Suppressor macrophage treated with lipopolysaccharide for 1 hour (primary cell): ENCODE measurements at regions not wholly inside any gene's neighbourhood (a gene's known extent, or its start where the extent isn't known, plus 50 kb on each side); places are given as distances from the start of the nearest gene placed in this dataset.
A peak's percentile ranks its signal among the peaks of the same experiment; 100 is the strongest.

Experiments used
- DNase-seq, 3 donors: peaks; one replicate each; pipeline ENCODE4 v3.0.0-alpha.2; 2020 to 2022

- no peak for DNase-seq
These were observed 195.2 kb upstream of the C1QTNF7 start for GRCh38 chr4:15232366-15233263.

DNA sequence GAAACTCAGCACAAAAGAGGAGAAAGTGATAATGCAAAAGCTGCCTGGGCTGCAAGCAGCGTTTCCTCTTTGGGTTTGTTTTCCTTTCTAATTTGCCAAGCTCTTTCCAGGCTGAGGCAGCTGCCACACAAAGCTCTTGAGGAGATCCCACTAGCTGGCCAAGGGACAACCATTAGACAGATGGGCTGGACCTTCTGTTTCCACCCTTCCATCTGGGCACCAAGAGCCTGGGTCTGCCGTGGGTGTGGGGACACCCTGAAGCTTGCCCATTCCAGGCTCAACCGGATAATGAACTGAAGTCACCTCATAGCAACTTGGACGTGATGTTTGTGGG is 194.6 kb upstream of the C1QTNF7 start:
- peak; percentile 50 to 51 (median 50) for DNase-seq

- DNase-seq, result no peak
These were observed 194.2 kb upstream of the C1QTNF7 start for GRCh38 chr4:15233626-15234025.

- DNase-seq, result peak; percentile 74 to 89 (median 84)
These were observed 193.5 kb upstream of the C1QTNF7 start for GRCh38 chr4:15234116-15234855.

- DNase-seq, result peak; percentile 77 to 93 (median 81)
These were observed 193.0 kb upstream of the C1QTNF7 start for GRCh38 chr4:15234856-15235126.

GRCh38 chr4:15235135-15235534 is 192.7 kb upstream of the C1QTNF7 start:
- DNase-seq, result no peak

DNA sequence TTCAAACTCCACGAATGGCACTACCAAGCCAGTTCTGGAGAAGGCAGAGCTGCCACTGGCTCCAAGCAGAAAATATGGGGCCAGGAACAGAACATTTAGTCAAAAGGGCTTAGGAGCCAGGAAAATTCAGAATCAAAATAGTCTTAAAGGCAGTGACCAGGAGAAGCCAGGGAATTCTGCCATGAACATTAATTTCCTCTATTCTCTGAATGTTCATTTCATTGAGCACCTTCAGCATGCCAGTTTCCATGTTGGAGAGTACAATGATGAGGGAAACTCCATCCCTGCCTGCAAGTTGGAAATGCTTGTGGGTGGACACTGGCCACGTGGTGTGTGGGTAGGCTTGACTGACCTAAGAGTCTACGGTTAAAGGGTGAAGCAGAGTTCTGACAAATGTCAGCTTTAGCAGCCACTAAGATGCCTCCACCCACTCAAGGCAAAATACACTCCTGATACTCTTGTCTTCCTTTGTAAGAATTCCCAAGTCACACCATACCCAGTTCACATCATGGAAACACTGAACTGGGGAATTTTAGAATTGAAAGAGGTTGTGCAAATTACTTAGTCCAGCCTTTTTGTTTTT is 190.1 kb upstream of the C1QTNF7 start:
- DNase-seq, result peak; percentile 72 to 84 (median 83)

GRCh38 chr4:15238720-15239119 is 189.1 kb upstream of the C1QTNF7 start:
- peak; percentile 72 to 76 (median 76) for DNase-seq

GRCh38 chr4:15239866-15240265 is 188.0 kb upstream of the C1QTNF7 start:
- DNase-seq, result peak in 2 of 3 donors; percentile 25 to 34

GRCh38 chr4:15240764-15241163 is 187.1 kb upstream of the C1QTNF7 start:
- DNase-seq, result no peak

GRCh38 chr4:15242021-15242420 is 185.8 kb upstream of the C1QTNF7 start:
- DNase-seq, result peak; percentile 66 to 86 (median 68)

DNA sequence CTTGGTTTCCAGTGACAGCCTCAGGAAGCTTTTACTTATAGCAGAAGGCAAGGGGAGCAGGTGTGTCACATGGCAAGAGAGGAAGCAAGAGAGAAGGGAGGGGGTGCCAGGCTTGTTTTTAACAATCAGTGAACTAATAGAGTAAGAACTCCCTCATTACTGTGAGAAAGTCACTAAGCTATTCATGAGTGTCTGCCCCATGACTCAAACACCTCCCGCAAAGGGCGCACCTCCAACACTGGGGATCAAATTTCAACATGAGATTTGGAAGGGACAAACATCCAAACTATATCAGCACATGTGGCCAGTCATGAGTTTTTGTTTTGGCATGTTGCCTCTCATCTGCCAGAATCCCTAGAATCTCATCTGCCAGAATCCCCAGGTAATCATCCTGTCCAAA is 183.5 kb upstream of the C1QTNF7 start:
- DNase-seq, result no peak

DNA sequence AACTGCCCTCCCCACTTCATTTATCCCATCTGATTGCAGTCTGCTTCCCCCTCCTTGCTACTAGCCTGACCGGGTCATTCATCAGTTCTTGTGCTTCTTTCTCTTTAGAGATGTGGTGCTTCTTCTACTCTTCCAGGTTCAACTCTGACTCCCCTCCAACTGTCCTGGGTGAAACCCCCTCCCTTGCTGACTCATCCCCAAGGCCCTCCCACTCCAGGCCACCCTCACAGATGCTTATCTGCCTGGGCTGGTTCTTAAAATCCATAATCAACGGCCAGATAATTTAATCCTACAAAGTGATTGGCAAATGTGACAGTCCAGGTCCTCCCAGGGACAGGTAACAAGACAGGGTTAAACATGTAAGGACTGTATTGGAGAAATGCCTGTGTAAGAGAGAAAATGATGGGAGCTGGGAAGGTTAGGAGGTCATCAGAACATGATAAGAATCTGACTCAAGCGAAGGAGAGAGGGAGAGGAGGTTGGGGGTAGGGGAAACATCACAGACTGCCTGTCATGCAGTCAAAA is 182.8 kb upstream of the C1QTNF7 start:
- no peak for DNase-seq

DNA sequence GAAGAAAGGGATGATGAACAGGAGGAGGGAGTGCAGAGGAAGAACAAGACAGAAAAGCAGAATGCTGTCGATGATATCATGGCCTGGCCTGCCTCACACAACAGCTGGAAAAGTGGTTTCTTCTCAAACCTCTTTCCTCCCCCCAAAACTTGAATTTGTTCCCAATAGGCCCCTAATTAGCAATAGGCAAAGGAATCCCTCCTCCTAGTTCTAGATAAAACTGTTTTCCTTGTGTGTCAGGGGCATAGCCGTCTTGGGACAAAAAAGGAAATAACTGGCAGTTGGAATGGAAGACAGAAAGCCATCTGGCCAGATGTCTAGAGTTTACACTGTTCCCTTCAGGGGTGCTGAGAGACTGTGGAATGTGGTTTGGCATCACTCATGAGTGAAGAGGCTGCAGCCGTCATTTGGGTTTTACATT is 177.8 kb upstream of the C1QTNF7 start:
- no peak for DNase-seq

DNA sequence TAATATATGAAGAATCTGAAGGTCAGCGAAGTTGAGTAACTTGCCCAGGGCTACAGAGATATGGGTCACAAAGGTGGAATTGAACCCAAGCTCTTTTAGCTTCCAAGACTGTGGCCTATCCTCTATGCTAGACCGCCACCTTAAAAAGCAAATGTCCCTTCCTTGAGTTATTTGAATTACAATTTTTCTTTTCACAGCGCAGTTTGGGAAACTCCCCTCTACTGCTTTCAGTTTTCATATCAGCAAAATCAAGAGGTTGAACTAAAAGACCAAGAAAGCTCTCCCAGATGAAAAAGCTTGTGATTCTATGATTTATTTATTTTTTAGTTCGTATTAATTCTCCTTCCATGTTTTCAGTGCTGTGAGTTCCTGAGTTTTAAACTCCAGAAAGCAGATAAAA is 174.5 kb upstream of the C1QTNF7 start:
- peak in 2 of 3 donors; percentile 44 to 68 for DNase-seq

GRCh38 chr4:15254236-15254880 is 173.5 kb upstream of the C1QTNF7 start:
- peak; percentile 76 to 91 (median 88) for DNase-seq

- no peak for DNase-seq
These were observed 172.3 kb upstream of the C1QTNF7 start for GRCh38 chr4:15255537-15255936.

- DNase-seq, result no peak
These were observed 167.1 kb upstream of the C1QTNF7 start for GRCh38 chr4:15260758-15261157.

- DNase-seq, result peak in 2 of 3 donors; percentile 37 to 42
These were observed 165.4 kb upstream of the C1QTNF7 start for GRCh38 chr4:15262396-15262795.

- peak; percentile 65 to 77 (median 72) for DNase-seq
These were observed 157.6 kb upstream of the C1QTNF7 start for GRCh38 chr4:15270201-15270600.

- no peak for DNase-seq
These were observed 141.8 kb upstream of the C1QTNF7 start for GRCh38 chr4:15286041-15286440.

- peak; percentile 54 to 78 (median 58) for DNase-seq
These were observed 136.7 kb upstream of the C1QTNF7 start for GRCh38 chr4:15291122-15291521.

DNA sequence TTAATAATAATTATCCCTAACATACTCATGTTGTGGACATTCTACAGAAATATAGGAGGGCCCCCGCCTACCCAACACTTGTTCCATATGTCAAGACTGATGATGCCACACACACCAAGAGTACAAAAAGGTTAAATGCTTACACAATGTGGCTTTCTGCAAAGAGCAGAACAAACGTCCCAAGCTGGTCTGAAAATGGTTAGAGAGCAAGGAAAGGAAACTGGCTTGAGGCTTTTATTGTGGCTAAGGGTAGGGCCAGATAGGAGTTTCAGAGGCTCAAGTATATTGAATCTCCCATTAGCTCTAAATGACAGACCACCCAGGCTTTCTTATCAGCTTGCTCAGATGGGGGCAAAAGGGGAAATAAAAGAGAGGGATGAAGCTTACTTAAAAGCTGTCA is 134.1 kb upstream of the C1QTNF7 start:
- peak; percentile 45 to 60 (median 57) for DNase-seq
